IMR-90 (cell line): ENCODE measurements at regions not wholly inside any gene's neighbourhood (a gene's known extent, or its start where the extent isn't known, plus 50 kb on each side); places are given as distances from the start of the nearest gene placed in this dataset.

Experiments
- CEBPB ChIP-seq: IDR thresholded peaks from 2 replicates; pipeline ENCODE4 v1.6.1; 2012; ENCODE audit warnings: low read depth, low read length, improper control_type of control experiment
- MAZ ChIP-seq: IDR thresholded peaks from 2 replicates; pipeline ENCODE4 v1.6.1; 2012; ENCODE audit warnings: low read depth, mild to moderate bottlenecking, low read length, improper control_type of control experiment, moderate library complexity, borderline replicate concordance
- POLR2A ChIP-seq: IDR thresholded peaks from 2 replicates; pipeline ENCODE4 v1.6.1; 2012; ENCODE audit warnings: mild to moderate bottlenecking, low read depth, low read length
- RFX5 ChIP-seq: IDR thresholded peaks from 2 replicates; pipeline ENCODE4 v1.8.0; 2012; ENCODE audit warnings: low read depth, mild to moderate bottlenecking, low read length, moderate library complexity
- TF ChIP-seq, protein P1 (sequence below): conservative IDR thresholded peaks from 2 replicates; pipeline ENCODE4 v1.5.1; 2012; ENCODE audit warnings: mild to moderate bottlenecking, low read depth, low read length, improper control_type of control experiment
- TF ChIP-seq, protein P2 (sequence below): fragments of 150-350 bp; IDR thresholded peaks from 2 replicates; pipeline ENCODE4 v1.6.1; 2017; ENCODE audit warnings: mild to moderate bottlenecking, antibody characterized with exemption, low read length, low read depth

DNA sequence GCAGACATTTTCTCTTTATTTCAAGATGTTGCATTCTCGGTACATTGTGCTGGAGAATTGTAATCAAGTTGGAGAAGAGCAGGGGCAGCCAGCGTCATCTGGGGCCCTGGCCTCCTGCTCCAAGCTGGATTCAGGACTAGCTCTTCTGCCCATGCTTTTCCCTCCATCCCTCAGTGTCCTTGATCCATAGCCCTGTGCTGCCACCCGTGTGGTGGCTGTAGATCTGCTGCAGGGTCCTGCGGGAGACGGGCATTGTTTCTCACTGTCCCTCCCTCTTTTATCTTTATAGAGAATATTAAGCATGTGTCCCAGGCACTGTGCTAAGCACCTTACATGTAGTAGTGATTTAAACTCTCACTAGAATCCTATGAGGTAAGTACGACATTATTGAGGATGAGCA lies 60.5 kb upstream of the HAND1 start:
- TF ChIP-seq, protein P1, sequence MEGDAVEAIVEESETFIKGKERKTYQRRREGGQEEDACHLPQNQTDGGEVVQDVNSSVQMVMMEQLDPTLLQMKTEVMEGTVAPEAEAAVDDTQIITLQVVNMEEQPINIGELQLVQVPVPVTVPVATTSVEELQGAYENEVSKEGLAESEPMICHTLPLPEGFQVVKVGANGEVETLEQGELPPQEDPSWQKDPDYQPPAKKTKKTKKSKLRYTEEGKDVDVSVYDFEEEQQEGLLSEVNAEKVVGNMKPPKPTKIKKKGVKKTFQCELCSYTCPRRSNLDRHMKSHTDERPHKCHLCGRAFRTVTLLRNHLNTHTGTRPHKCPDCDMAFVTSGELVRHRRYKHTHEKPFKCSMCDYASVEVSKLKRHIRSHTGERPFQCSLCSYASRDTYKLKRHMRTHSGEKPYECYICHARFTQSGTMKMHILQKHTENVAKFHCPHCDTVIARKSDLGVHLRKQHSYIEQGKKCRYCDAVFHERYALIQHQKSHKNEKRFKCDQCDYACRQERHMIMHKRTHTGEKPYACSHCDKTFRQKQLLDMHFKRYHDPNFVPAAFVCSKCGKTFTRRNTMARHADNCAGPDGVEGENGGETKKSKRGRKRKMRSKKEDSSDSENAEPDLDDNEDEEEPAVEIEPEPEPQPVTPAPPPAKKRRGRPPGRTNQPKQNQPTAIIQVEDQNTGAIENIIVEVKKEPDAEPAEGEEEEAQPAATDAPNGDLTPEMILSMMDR, result no peak
- TF ChIP-seq CEBPB (no peak), MAZ (no peak), POLR2A (no peak), RFX5 (no peak)
- TF ChIP-seq, protein P2, sequence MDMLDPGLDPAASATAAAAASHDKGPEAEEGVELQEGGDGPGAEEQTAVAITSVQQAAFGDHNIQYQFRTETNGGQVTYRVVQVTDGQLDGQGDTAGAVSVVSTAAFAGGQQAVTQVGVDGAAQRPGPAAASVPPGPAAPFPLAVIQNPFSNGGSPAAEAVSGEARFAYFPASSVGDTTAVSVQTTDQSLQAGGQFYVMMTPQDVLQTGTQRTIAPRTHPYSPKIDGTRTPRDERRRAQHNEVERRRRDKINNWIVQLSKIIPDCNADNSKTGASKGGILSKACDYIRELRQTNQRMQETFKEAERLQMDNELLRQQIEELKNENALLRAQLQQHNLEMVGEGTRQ, result no peak
